ENCODE measurements at regions not wholly inside any gene's neighbourhood (a gene's known extent, or its start where the extent isn't known, plus 50 kb on each side); places are given as distances from the start of the nearest gene placed in this dataset.

- no peak overlapping the region for H3K4me3 ChIP-seq (ENCODE audit: low read depth, low read length)
- H3K27ac ChIP-seq, result no peak overlapping the region
- no peaks in the 10 kb centered on the region for H3K9me3 ChIP-seq (ENCODE audit: control insufficient read depth, low read length)
- no peak overlapping the region for H3K9ac ChIP-seq
- H2AFZ ChIP-seq, result no peak overlapping the region
- no peak overlapping the region for H3K4me2 ChIP-seq (ENCODE audit: low read length)
- H3K79me2 ChIP-seq, result no peaks in the 10 kb centered on the region
- TF ChIP-seq, protein P1, sequence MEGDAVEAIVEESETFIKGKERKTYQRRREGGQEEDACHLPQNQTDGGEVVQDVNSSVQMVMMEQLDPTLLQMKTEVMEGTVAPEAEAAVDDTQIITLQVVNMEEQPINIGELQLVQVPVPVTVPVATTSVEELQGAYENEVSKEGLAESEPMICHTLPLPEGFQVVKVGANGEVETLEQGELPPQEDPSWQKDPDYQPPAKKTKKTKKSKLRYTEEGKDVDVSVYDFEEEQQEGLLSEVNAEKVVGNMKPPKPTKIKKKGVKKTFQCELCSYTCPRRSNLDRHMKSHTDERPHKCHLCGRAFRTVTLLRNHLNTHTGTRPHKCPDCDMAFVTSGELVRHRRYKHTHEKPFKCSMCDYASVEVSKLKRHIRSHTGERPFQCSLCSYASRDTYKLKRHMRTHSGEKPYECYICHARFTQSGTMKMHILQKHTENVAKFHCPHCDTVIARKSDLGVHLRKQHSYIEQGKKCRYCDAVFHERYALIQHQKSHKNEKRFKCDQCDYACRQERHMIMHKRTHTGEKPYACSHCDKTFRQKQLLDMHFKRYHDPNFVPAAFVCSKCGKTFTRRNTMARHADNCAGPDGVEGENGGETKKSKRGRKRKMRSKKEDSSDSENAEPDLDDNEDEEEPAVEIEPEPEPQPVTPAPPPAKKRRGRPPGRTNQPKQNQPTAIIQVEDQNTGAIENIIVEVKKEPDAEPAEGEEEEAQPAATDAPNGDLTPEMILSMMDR (IDR thresholded peaks at IDR 0.05), result no peak
- no peaks in the 10 kb centered on the region for H3K36me3 ChIP-seq (ENCODE audit: control insufficient read depth, insufficient read depth, low read length)
- H3K27me3 ChIP-seq (ENCODE audit: control insufficient read depth, insufficient read depth, low read length), result no peaks in the 10 kb centered on the region
- H3K4me1 ChIP-seq, result no peaks in the 10 kb centered on the region
Measured at GRCh38 chr7:26587536-26587935, 276.9 kb downstream of the SKAP2 start.

GRCh38 chr7:26588511-26588910 lies 275.9 kb downstream of the SKAP2 start:
- H3K4me3 ChIP-seq (ENCODE audit: low read depth, low read length), result no peak overlapping the region
- H3K4me2 ChIP-seq (ENCODE audit: low read length), result no peak overlapping the region
- H2AFZ ChIP-seq, result no peak overlapping the region
- H3K4me1 ChIP-seq, result no peaks in the 10 kb centered on the region
- no peak overlapping the region for H3K27ac ChIP-seq
- H3K79me2 ChIP-seq, result no peaks in the 10 kb centered on the region
- H3K36me3 ChIP-seq (ENCODE audit: control insufficient read depth, insufficient read depth, low read length), result no peaks in the 10 kb centered on the region
- no peaks in the 10 kb centered on the region for H3K9me3 ChIP-seq (ENCODE audit: control insufficient read depth, low read length)
- no peak overlapping the region for H3K9ac ChIP-seq
- H3K27me3 ChIP-seq (ENCODE audit: control insufficient read depth, insufficient read depth, low read length), result no peaks in the 10 kb centered on the region
- TF ChIP-seq, protein P1 (IDR thresholded peaks at IDR 0.05), result no peak

- Histone ChIP-seq H3K9me3 (ENCODE audit: control insufficient read depth, low read length) (no peaks in the 10 kb centered on the region), H3K4me3 (ENCODE audit: low read depth, low read length) (no peak overlapping the region), H3K27ac (no peak overlapping the region), H2AFZ (no peak overlapping the region), H3K4me2 (ENCODE audit: low read length) (no peak overlapping the region), H3K36me3 (ENCODE audit: control insufficient read depth, insufficient read depth, low read length) (no peaks in the 10 kb centered on the region), H3K27me3 (ENCODE audit: control insufficient read depth, insufficient read depth, low read length) (no peaks in the 10 kb centered on the region), H3K4me1 (no peaks in the 10 kb centered on the region), H3K9ac (no peak overlapping the region), H3K79me2 (no peaks in the 10 kb centered on the region)
- TF ChIP-seq, protein P1 (IDR thresholded peaks at IDR 0.05), result no peak
Measured at GRCh38 chr7:26590709-26591108, 273.7 kb downstream of the SKAP2 start.

- H3K9me3 ChIP-seq (ENCODE audit: control insufficient read depth, low read length), result no peaks in the 10 kb centered on the region
- TF ChIP-seq, protein P1 (IDR thresholded peaks at IDR 0.05), result no peak
Measured at GRCh38 chr7:26592011-26592410, 272.4 kb downstream of the SKAP2 start.

GRCh38 chr7:26593393-26593792 lies 271.0 kb downstream of the SKAP2 start:
- H3K27ac ChIP-seq, result no peak overlapping the region
- TF ChIP-seq, protein P1 (IDR thresholded peaks at IDR 0.05), result no peak
- no peak overlapping the region for H3K4me2 ChIP-seq (ENCODE audit: low read length)
- H3K4me1 ChIP-seq, result no peaks in the 10 kb centered on the region
- no peaks in the 10 kb centered on the region for H3K79me2 ChIP-seq
- no peak overlapping the region for H3K9ac ChIP-seq
- H3K9me3 ChIP-seq (ENCODE audit: control insufficient read depth, low read length), result no peaks in the 10 kb centered on the region
- no peak overlapping the region for H2AFZ ChIP-seq
- H3K36me3 ChIP-seq (ENCODE audit: control insufficient read depth, insufficient read depth, low read length), result no peaks in the 10 kb centered on the region
- no peak overlapping the region for H3K4me3 ChIP-seq (ENCODE audit: low read depth, low read length)
- H3K27me3 ChIP-seq (ENCODE audit: control insufficient read depth, insufficient read depth, low read length), result no peaks in the 10 kb centered on the region

More at GRCh38 chr7:26592011-26592410, 272.4 kb downstream of the SKAP2 start:
- Histone ChIP-seq H3K9ac (no peak overlapping the region), H2AFZ (no peak overlapping the region), H3K4me3 (ENCODE audit: low read depth, low read length) (no peak overlapping the region), H3K27ac (no peak overlapping the region), H3K27me3 (ENCODE audit: control insufficient read depth, insufficient read depth, low read length) (no peaks in the 10 kb centered on the region), H3K36me3 (ENCODE audit: control insufficient read depth, insufficient read depth, low read length) (no peaks in the 10 kb centered on the region), H3K4me1 (no peaks in the 10 kb centered on the region), H3K4me2 (ENCODE audit: low read length) (no peak overlapping the region), H3K79me2 (no peaks in the 10 kb centered on the region)

Data from parathyroid adenoma (tissue), 2 donors.